ENCODE measurements at regions not wholly inside any gene's neighbourhood (a gene's known extent, or its start where the extent isn't known, plus 50 kb on each side); places are given as distances from the start of the nearest gene placed in this dataset.

GRCh38 chr21:35506352-35506751 is 457.2 kb upstream of the RUNX1 start:
- TF ChIP-seq CTCF (conservative IDR thresholded peaks at IDR 0.05; ENCODE audit: low read length): no peak
- TF ChIP-seq EZH2phosphoT487 (IDR thresholded peaks at IDR 0.05; ENCODE audit: borderline replicate concordance): no peak
